ENCODE measurements at regions not wholly inside any gene's neighbourhood (a gene's known extent, or its start where the extent isn't known, plus 50 kb on each side); places are given as distances from the start of the nearest gene placed in this dataset.

GRCh38 chr6:167588920-167589614, 237.6 kb upstream of the AFDN start:
- Histone ChIP-seq H3K27me3 (ENCODE audit: control insufficient read depth, insufficient read depth, low read length) (no peaks in the 10 kb centered on the region), H3K4me3 (ENCODE audit: low read depth, low read length) (no peak overlapping the region), H3K36me3 (ENCODE audit: control insufficient read depth, insufficient read depth, low read length) (no peaks in the 10 kb centered on the region)
- no peak for TF ChIP-seq CTCF (IDR thresholded peaks at IDR 0.05; ENCODE audit: insufficient read depth, low read length, poor library complexity, severe bottlenecking)
- DNase-seq (ENCODE audit: low read depth): no peak

- H3K27me3 ChIP-seq (ENCODE audit: control insufficient read depth, insufficient read depth, low read length): no peaks in the 10 kb centered on the region
- TF ChIP-seq CTCF (IDR thresholded peaks at IDR 0.05; ENCODE audit: insufficient read depth, low read length, poor library complexity, severe bottlenecking): no peak
- no peak for DNase-seq (ENCODE audit: low read depth)
- H3K4me3 ChIP-seq (ENCODE audit: low read depth, low read length): no peak overlapping the region
- H3K36me3 ChIP-seq (ENCODE audit: control insufficient read depth, insufficient read depth, low read length): no peaks in the 10 kb centered on the region
Observed at GRCh38 chr6:167589615-167589940, 237.1 kb upstream of the AFDN start.

- no peak overlapping the region for H3K4me3 ChIP-seq (ENCODE audit: low read depth, low read length)
- DNase-seq (ENCODE audit: low read depth): no peak
- H3K36me3 ChIP-seq (ENCODE audit: control insufficient read depth, insufficient read depth, low read length): no peaks in the 10 kb centered on the region
- H3K27me3 ChIP-seq (ENCODE audit: control insufficient read depth, insufficient read depth, low read length): no peaks in the 10 kb centered on the region
- no peak for TF ChIP-seq CTCF (IDR thresholded peaks at IDR 0.05; ENCODE audit: insufficient read depth, low read length, poor library complexity, severe bottlenecking)
Observed at GRCh38 chr6:167590193-167590592, 236.5 kb upstream of the AFDN start.
